ENCODE measurements at regions not wholly inside any gene's neighbourhood (a gene's known extent, or its start where the extent isn't known, plus 50 kb on each side); places are given as distances from the start of the nearest gene placed in this dataset.

GRCh38 chr9:78786794-78787193, 489.9 kb downstream of the PSAT1 start:
- no peaks in the 10 kb centered on the region for H3K36me3 Mint-ChIP-seq (ENCODE audit: low read depth, unreplicated experiment)
- no peak for DNase-seq (ENCODE audit: low spot score)
- no peaks in the 10 kb centered on the region for H3K9me3 Mint-ChIP-seq (ENCODE audit: unreplicated experiment)
- H3K4me1 Mint-ChIP-seq (ENCODE audit: unreplicated experiment): peaks cover 7% of the 10 kb centered on the region
- TF ChIP-seq CTCF (IDR thresholded peaks at IDR 0.05; ENCODE audit: unreplicated experiment): no peak
- no peak overlapping the region for H3K4me3 Mint-ChIP-seq (ENCODE audit: unreplicated experiment)
- H3K27me3 Mint-ChIP-seq (ENCODE audit: unreplicated experiment): peaks cover 2% of the 10 kb centered on the region
- no peak overlapping the region for H3K27ac Mint-ChIP-seq (ENCODE audit: unreplicated experiment)

GRCh38 chr9:78788101-78788500, 491.2 kb downstream of the PSAT1 start:
- no peak for TF ChIP-seq CTCF (IDR thresholded peaks at IDR 0.05; ENCODE audit: unreplicated experiment)
- no peak overlapping the region for H3K27ac Mint-ChIP-seq (ENCODE audit: unreplicated experiment)
- no peaks in the 10 kb centered on the region for H3K36me3 Mint-ChIP-seq (ENCODE audit: low read depth, unreplicated experiment)
- H3K4me3 Mint-ChIP-seq (ENCODE audit: unreplicated experiment): no peak overlapping the region
- no peaks in the 10 kb centered on the region for H3K9me3 Mint-ChIP-seq (ENCODE audit: unreplicated experiment)
- H3K4me1 Mint-ChIP-seq (ENCODE audit: unreplicated experiment): peaks cover 7% of the 10 kb centered on the region
- H3K27me3 Mint-ChIP-seq (ENCODE audit: unreplicated experiment): peaks cover 1% of the 10 kb centered on the region
- no peak for DNase-seq (ENCODE audit: low spot score)

- no peaks in the 10 kb centered on the region for H3K36me3 Mint-ChIP-seq (ENCODE audit: low read depth, unreplicated experiment)
- H3K27ac Mint-ChIP-seq (ENCODE audit: unreplicated experiment): no peak overlapping the region
- peaks cover 6% of the 10 kb centered on the region for H3K4me1 Mint-ChIP-seq (ENCODE audit: unreplicated experiment)
- no peaks in the 10 kb centered on the region for H3K9me3 Mint-ChIP-seq (ENCODE audit: unreplicated experiment)
- peaks cover 1% of the 10 kb centered on the region for H3K27me3 Mint-ChIP-seq (ENCODE audit: unreplicated experiment)
- no peak overlapping the region for H3K4me3 Mint-ChIP-seq (ENCODE audit: unreplicated experiment)
- no peak for DNase-seq (ENCODE audit: low spot score)
- TF ChIP-seq CTCF (IDR thresholded peaks at IDR 0.05; ENCODE audit: unreplicated experiment): no peak
Observed at GRCh38 chr9:78791779-78792178, 494.9 kb downstream of the PSAT1 start.

GRCh38 chr9:78792745-78793144, 495.8 kb downstream of the PSAT1 start:
- no peaks in the 10 kb centered on the region for H3K9me3 Mint-ChIP-seq (ENCODE audit: unreplicated experiment)
- no peak overlapping the region for H3K27ac Mint-ChIP-seq (ENCODE audit: unreplicated experiment)
- no peak overlapping the region for H3K4me3 Mint-ChIP-seq (ENCODE audit: unreplicated experiment)
- H3K27me3 Mint-ChIP-seq (ENCODE audit: unreplicated experiment): peaks cover 1% of the 10 kb centered on the region
- H3K4me1 Mint-ChIP-seq (ENCODE audit: unreplicated experiment): peaks cover 3% of the 10 kb centered on the region
- DNase-seq (ENCODE audit: low spot score): no peak
- TF ChIP-seq CTCF (IDR thresholded peaks at IDR 0.05; ENCODE audit: unreplicated experiment): no peak
- H3K36me3 Mint-ChIP-seq (ENCODE audit: low read depth, unreplicated experiment): no peaks in the 10 kb centered on the region

- no peak for DNase-seq (ENCODE audit: low spot score)
- Mint-ChIP-seq H3K27ac (ENCODE audit: unreplicated experiment) (no peak overlapping the region), H3K36me3 (ENCODE audit: low read depth, unreplicated experiment) (no peaks in the 10 kb centered on the region), H3K4me3 (ENCODE audit: unreplicated experiment) (no peak overlapping the region), H3K4me1 (ENCODE audit: unreplicated experiment) (no peaks in the 10 kb centered on the region), H3K27me3 (ENCODE audit: unreplicated experiment) (no peaks in the 10 kb centered on the region), H3K9me3 (ENCODE audit: unreplicated experiment) (no peaks in the 10 kb centered on the region)
- no peak for TF ChIP-seq CTCF (IDR thresholded peaks at IDR 0.05; ENCODE audit: unreplicated experiment)
Observed at GRCh38 chr9:78805771-78806170, 508.8 kb downstream of the PSAT1 start.
